ENCODE measurements at regions not wholly inside any gene's neighbourhood (a gene's known extent, or its start where the extent isn't known, plus 50 kb on each side); places are given as distances from the start of the nearest gene placed in this dataset.

GRCh38 chr5:143738417-143739401, 73.3 kb upstream of the HMHB1 start:
- TF ChIP-seq SRF (IDR thresholded peaks at IDR 0.05; ENCODE audit: low read depth, low read length) (no peak), RAD21 (IDR thresholded peaks at IDR 0.05 in 1 of 2, conservative IDR thresholded peaks at IDR 0.05 in 1 of 2; ENCODE audit: low read depth in 2 of 2, low read length in 2 of 2) (no peak), SP1 (IDR thresholded peaks at IDR 0.05; ENCODE audit: low read depth, low read length) (no peak)
